SU-DHL-6 (cell line): ENCODE measurements at regions not wholly inside any gene's neighbourhood (a gene's known extent, or its start where the extent isn't known, plus 50 kb on each side); places are given as distances from the start of the nearest gene placed in this dataset.

Experiments
- H2AFZ ChIP-seq: fragments of 200-600 bp; sonication (generic); 2 replicates; pipeline ENCODE4 v1.6.1; 2014; ENCODE audit warnings: low read depth, mild to moderate bottlenecking, moderate library complexity, mixed read lengths, antibody characterized with exemption, low read length; ENCODE audit not compliant: severe bottlenecking
- H3F3A ChIP-seq: fragments of 200-600 bp; shearing (Covaris generic); 2 replicates; pipeline ENCODE4 v1.6.0; 2016; ENCODE audit warnings: antibody characterized with exemption, mild to moderate bottlenecking; ENCODE audit not compliant: insufficient read depth
- H3K27ac ChIP-seq: fragments of 200-600 bp; sonication (generic); 2 replicates; pipeline ENCODE4 v1.5.1; 2016; ENCODE audit warnings: low read depth, mild to moderate bottlenecking, low read length, moderate library complexity, mixed read lengths
- H3K27me3 ChIP-seq: fragments of 200-600 bp; sonication (generic), shearing (Covaris generic); 2 replicates; pipeline ENCODE4 v1.6.0; 2014; ENCODE audit warnings: mild to moderate bottlenecking, low read length
- H3K36me3 ChIP-seq: fragments of 200-600 bp; sonication (generic); 2 replicates; pipeline ENCODE4 v1.6.1; 2014; ENCODE audit warnings: mild to moderate bottlenecking, low read length, mixed read lengths
- H3K4me2 ChIP-seq: fragments of 300-600, 200-600 bp; shearing (Covaris generic), sonication (generic); 2 replicates; pipeline ENCODE4 v1.6.0; 2014; ENCODE audit warnings: low read length, low read depth, mild to moderate bottlenecking; ENCODE audit not compliant: poor library complexity, severe bottlenecking
- H3K4me3 ChIP-seq: fragments of 200-600 bp; sonication (generic); 2 replicates; pipeline ENCODE4 v1.5.1; 2014; ENCODE audit warnings: antibody characterized with exemption, low read length, mild to moderate bottlenecking, mixed read lengths; ENCODE audit not compliant: insufficient read depth, poor library complexity, severe bottlenecking
- H3K79me2 ChIP-seq: fragments of 200-600 bp; sonication (generic); 2 replicates; pipeline ENCODE4 v1.6.1; 2014; ENCODE audit warnings: mild to moderate bottlenecking, low read length, moderate library complexity; ENCODE audit not compliant: insufficient read depth
- H3K9ac ChIP-seq: fragments of 200-600 bp; sonication (generic); 2 replicates; pipeline ENCODE4 v1.7.0; 2014; ENCODE audit warnings: mild to moderate bottlenecking, low read length
- H3K9me2 ChIP-seq: fragments of 200-600 bp; sonication (generic); replicated peaks from 2 replicates; pipeline ENCODE4 v1.6.1; 2014; ENCODE audit warnings: low read length; ENCODE audit not compliant: insufficient read depth
- H3K9me3 ChIP-seq: fragments of 200-600 bp; sonication (generic); 2 replicates; pipeline ENCODE4 v1.6.1; 2014; ENCODE audit warnings: low read length, mixed read lengths; ENCODE audit not compliant: insufficient read depth
- H4K20me1 ChIP-seq: fragments of 200-600 bp; sonication (generic); 2 replicates; pipeline ENCODE4 v1.6.1; 2014; ENCODE audit warnings: low read depth, mild to moderate bottlenecking, antibody characterized with exemption, low read length, moderate library complexity, mixed read lengths
- CTCF ChIP-seq: fragments of 200-600 bp; sonication (generic); IDR thresholded peaks from one replicate; pipeline ENCODE4 v1.5.1; 2017; ENCODE audit warnings: antibody characterized with exemption, mild to moderate bottlenecking, low read length, moderate library complexity; ENCODE audit not compliant: insufficient read depth, poor library complexity, severe bottlenecking
- EZH2phosphoT487 ChIP-seq: fragments of 200-600 bp; sonication (generic), shearing (Covaris generic); conservative IDR thresholded peaks from 2 replicates; pipeline ENCODE4 v1.6.1; 2018; ENCODE audit warnings: mild to moderate bottlenecking, antibody characterized with exemption, low read length, moderate library complexity, mixed read lengths

DNA sequence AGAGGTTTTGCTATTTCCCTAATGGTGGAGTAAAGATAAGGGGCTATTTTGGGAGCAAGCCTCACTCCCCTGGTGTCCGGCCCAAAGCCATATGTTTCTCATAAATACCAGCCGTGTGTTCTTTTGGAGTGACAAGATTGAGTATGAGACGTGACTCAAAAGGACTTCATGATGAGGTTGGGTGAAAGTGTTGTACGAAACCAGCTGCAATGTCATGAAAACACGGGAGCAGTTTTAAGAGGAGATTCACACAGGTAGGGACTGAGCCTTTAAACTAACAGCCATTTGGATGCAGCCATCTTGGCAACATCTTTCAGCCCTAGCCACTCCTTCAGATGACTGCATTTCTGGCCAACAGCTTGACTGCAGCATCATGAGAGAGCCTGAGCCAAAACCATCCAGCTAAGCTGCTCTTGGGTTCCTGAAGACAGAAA lies 532.3 kb upstream of the USP24 start:
- TF ChIP-seq EZH2phosphoT487 (no peak), CTCF (no peak)
- Histone ChIP-seq H3K9me3 (no peaks in the 10 kb centered on the region), H3K36me3 (no peaks in the 10 kb centered on the region), H4K20me1 (no peaks in the 10 kb centered on the region), H3K4me2 (no peak overlapping the region), H2AFZ (no peak overlapping the region), H3K27me3 (no peaks in the 10 kb centered on the region), H3K9ac (no peak overlapping the region), H3K79me2 (no peaks in the 10 kb centered on the region), H3K9me2 (no peaks in the 10 kb centered on the region), H3F3A (no peaks in the 10 kb centered on the region), H3K27ac (no peak overlapping the region), H3K4me3 (no peak overlapping the region)

DNA sequence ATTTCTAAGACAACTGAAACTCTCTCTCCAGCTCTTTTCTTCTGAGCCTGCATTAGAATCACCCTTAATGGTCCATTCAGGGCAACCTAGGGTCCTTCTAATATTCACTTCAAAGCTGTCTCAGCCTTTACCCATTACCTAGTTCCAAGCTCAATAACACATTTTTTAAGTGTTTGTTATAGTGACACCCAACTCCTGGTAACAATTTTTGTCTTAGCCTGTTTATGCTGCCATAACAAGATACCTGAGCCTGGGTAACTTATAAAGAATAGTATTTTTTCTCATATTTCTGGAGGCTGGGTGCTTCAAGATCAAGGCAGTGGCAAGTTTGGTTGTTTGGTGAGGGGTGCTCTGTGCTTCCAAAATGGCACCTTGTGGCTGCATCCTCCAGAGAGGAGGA lies 531.5 kb upstream of the USP24 start:
- Histone ChIP-seq H3K9ac (no peak overlapping the region), H4K20me1 (no peaks in the 10 kb centered on the region), H3K4me3 (no peak overlapping the region), H3F3A (no peaks in the 10 kb centered on the region), H2AFZ (no peak overlapping the region), H3K27ac (no peak overlapping the region), H3K27me3 (no peaks in the 10 kb centered on the region), H3K4me2 (no peak overlapping the region), H3K79me2 (no peaks in the 10 kb centered on the region), H3K9me3 (no peaks in the 10 kb centered on the region), H3K9me2 (no peaks in the 10 kb centered on the region), H3K36me3 (no peaks in the 10 kb centered on the region)
- no peak for TF ChIP-seq EZH2phosphoT487
- TF ChIP-seq CTCF: no peak

DNA sequence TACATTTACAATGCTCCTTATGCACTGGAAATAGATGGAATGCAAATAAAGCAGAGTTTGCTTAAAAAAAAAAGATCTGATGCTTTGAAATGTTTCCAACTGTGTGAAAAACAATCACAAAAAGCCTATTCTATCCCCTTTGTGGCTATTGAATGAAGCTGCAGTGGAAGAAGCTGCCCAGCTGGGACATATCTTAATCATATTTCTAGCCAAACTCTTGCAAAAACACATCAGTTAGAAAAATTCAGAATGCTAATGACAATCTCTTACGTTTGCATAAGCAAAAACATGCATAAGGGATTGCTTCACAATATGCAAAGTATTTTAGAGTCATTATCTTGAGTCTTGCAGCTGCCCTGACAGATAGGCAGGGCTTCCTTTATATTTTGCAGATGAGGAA lies 526.4 kb upstream of the USP24 start:
- Histone ChIP-seq H3K36me3 (no peaks in the 10 kb centered on the region), H3K4me2 (no peak overlapping the region), H3K9ac (no peak overlapping the region), H2AFZ (no peak overlapping the region), H3K27ac (no peak overlapping the region), H3K9me2 (no peaks in the 10 kb centered on the region), H3K27me3 (no peaks in the 10 kb centered on the region), H3K9me3 (no peaks in the 10 kb centered on the region), H3K79me2 (no peaks in the 10 kb centered on the region), H3K4me3 (no peak overlapping the region), H4K20me1 (no peaks in the 10 kb centered on the region), H3F3A (no peaks in the 10 kb centered on the region)
- TF ChIP-seq EZH2phosphoT487 (no peak), CTCF (no peak)
